ENCODE measurements at regions not wholly inside any gene's neighbourhood (a gene's known extent, or its start where the extent isn't known, plus 50 kb on each side); places are given as distances from the start of the nearest gene placed in this dataset.
"Not testable (repeated sequence)": the region's sequence is repeated elsewhere in the genome, so short reads cannot be mapped to it uniquely, and the experiment has no call there.

DNA sequence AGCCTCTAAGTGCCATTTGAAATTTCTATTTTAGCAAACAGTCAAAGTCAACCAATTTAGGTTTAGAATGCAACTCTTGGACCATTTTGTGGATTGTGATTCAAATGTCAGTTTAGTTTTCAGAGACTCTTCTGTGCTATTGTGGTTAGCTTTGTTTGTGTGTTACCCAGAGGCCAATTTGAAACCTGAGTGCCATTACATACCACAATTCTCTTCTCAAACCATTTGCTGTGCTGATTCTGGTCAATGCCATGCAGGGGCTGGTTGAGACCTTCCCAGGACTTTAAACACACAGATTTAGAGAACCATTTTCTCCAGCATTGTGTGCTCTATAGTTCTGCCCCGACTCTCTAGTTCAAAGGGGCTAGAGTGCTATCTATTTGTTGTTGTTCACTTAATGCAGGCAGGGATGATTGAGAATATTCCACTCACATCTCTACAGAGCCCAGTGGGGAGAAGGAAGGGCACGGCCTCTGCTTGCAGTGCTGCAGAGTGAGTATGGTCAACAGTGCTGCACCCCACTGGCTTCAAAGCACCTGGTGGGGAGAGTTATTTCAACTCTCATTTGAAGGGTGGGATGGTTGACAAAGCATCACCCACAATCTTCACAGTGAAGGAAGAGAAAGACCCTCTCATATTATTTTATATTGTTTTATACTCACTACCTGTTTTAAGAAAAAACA is 738.2 kb downstream of the COL12A1 start:
- DNase-seq, result no peak

DNA sequence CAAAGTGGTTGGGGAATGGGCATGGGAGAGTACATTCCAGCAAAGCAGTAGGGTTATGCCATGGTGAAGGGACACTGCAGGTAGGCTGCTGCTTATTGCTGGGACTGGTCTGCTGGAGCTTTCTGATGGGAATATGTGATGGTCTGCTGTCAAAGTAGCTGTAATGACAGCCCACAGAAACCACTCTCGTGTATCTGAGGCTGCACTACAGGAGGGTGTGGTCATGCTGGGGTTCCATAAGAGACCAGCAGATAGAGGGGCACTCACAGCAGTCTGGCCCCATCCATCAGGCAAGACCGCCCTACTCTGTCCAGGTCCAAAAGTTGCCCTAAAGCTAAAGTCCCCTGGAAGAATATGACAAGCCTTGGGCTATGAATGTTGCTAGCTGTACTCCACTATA is 739.3 kb downstream of the COL12A1 start:
- DNase-seq, result no peak

DNA sequence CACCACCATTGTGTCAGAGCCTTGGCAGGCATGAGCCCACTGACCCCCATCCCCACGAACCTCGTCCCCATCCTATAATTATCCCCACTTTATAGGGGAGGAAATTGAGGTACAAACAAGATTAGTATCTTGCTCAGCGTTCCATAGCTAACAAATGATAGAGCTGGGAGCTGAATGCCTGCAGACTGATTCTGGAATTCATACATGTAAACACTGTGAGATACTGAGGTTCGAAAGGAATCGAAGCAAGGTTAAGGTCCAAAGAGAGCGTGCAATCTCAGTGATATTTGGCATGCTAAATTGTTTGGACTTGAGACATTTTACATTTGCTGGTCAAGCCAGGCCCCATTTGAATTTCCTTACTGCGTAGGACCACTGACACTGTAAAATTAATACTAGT is 746.6 kb downstream of the COL12A1 start:
- DNase-seq, result no peak

DNA sequence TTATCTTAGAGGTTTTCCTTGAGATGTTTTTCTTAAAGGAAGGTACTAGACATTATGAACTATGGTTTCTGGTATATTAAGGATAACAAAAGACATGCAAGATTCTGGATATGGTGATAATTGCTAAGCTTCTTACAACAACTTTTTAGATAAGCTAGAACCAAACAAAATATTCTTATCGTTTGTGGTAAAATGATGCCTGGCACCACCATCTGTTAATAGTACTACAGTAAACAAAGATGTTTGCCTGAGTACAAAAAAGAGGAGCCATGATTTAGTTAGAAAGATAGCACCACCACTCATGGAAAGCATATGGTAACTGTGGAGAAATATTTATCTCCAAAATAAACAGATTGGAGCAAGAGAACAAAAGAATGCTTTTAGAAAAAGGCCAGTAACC is 747.3 kb downstream of the COL12A1 start:
- no peak for DNase-seq

DNA sequence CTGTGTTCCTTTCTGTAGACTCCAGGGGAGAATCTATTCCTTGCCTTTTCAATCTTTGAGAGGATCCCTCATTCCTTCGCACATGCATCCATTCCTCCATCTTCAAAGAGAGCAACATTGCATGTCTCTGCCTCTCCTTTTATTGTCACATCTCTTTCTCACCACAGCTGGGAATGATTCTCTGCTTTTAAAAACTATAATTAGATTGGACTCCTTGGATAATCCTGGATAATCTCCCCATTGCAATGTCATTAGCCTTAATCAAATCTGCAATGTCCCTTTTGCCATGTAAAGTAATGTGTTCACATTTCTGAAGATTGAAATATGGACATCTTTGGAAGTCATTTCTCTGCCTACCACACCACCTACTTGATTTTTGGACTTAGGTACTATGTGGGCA is 750.1 kb downstream of the COL12A1 start:
- DNase-seq, result no peak

DNA sequence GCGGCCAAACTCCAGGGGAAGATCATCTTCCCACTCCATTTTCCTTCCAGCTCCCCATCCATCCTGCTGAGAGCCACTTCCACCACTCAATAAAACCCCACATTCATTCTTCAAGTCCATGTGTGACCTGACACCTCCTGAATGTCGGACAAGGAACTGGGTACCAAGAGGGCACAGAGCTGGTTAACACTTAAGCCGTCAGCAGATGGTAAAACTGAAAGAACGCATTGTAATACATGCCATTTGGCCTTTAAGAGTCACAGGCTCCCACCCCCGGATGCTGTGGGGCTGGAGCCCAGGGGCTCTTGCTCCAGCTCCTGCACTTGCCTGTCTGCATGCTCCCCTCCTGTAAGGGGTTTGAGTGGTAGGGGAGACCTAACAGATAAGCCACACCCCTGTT is 753.9 kb downstream of the COL12A1 start:
- no peak for DNase-seq

DNA sequence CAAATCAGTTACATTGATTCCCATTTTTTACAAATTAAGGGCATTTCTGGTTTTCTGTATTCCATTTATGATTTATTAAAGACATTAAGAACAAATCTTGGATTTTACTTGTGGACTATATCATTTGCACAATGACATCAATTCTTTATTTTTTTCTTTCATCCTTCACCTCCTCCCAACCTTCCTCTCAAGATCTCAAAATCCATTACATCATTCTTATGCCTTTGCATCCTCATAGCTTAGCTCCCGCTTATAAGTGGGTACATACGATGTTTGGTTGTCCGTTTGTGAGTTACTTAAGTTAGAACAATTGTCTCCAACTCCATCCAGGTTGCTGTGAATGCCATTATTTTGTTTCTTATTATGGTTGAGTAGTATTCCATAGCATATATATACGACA is 752.8 kb downstream of the CD109 start:
- no peak for DNase-seq

DNA sequence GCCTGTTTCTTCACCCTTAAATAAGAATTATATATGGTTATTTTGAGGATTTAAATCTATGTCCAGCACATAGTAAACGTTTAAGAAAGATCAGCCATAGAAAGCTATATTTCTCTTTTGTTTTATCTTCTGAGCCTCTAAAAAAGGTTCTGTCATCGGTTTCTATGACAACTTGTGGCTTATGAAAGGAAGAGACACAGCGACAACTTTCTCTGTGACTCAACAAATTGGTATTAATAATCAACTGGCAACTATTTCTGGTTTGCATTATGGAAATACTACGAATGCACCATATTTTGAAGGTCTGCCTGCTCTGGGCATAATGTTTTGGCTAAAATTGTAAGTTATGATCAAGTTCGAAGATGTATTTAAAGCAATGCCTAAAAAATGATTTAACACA is 751.0 kb downstream of the CD109 start:
- no peak for DNase-seq

DNA sequence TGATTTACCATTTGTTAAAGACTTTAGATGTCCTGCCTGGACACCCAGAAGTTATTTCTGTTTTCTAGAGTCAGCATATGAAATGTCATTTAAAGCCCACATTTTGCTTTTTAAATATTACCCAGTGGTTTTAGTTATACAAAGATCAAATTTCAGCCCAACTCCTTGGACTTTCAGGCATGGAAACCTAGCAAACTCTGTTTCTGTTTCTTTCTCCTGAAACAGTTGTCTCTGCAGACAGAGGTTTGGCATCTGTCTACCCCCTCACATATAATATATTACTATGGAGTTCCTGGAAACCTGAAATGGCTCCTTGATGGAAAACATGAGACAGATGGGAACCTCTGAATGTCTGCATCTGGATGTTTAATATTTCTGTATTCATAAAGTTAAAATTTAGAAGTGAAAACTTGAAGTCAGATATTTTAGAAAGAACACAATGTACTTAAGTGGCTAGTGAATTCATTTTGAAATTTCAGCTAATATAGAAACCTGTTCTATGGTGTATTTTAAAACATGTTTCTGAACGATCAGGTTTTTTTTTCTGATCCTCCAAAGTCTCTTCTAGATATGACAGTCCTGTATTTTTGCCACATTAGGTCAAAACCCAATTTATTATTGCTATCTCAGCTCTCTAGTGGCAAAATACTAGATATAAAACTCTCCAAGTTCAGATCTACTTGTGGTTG is 743.3 kb downstream of the CD109 start:
- no peak for DNase-seq

DNA sequence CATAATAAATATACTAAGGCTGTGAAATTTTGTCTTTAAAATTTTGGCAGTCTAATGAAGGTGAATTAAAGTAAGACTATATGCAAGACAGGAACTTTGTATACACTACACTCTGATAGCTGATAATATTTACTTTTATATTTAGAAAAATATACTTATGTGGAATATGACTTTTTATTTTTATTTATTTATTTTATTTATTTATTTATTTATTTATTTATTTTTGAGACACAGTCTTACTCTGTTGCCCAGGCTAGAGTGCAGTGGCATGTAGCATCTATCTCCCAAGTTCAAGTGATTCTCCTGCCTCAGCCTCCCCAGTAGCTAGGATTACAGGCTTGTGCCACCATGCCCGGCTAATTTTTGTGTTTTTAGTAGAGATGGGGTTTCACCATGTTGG is 742.4 kb downstream of the CD109 start:
- DNase-seq, result not testable (repeated sequence)

DNA sequence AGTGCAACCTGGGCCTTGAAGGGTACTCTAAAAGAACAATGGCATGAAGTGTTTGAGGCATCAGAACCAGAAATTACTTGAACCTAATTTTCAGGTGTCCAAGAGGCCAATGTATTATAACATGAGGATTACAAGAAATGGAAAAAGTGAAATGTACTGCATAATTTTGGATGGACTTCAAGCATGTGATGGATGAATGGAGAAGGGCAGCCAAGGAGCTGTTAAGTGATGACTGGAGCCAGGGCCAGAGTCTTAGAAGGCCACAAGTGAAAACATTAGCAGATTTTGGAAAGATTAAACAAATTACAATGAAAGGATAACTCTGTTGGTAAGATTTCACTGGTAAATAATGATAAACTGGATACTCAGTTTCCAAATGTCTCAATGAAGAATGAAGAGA is 738.2 kb downstream of the CD109 start:
- DNase-seq, result no peak

DNA sequence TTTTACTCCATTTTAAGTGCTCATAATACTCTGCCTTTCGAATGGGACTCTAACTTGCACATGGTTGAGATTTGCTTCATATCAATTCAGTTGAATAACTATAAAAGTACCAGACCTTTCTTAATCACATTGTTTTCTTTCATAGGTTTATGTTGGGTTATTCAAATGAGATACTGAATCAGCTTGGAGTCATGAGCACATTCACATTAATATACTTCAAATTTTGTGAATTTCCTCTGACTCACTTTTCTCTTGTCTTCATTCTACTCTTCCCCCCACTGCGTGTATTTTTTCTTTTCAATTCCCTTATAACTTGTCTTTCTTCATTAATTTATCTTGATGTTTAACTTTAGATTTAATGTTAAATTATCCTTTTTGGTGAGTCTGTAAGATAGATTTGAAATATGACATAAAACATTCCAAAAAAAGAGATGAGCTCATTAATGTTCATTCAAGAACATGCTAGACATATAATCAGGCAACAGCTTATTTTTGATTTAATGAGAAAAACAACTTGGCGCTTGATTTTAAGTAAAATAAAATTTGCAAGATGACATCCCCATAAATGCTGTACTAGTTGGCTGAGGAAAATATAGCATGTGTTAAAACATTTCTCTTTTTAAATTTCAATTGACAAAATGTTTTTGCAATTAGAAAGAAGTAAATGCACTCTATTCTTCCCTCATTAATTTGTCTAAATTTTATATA is 736.0 kb downstream of the CD109 start:
- DNase-seq, result no peak

DNA sequence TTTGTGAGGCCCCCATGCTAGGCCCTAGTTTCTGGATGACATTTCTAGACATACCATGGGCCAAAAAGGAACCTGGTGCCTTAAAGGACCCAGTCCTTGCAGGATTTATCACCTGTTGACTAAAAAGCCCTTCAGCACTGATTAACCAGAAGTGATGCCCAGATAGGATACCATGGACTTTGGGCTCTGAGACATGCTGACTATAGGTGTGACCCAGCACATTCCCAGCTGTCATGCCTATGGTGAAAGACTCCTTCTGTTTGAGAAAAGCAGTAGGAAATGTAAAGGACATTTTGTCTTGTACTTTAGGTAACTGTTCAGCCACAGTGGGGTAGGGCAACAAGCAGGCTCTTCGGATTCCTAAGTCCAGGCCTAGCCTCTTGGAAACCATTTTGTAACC is 724.2 kb downstream of the CD109 start:
- DNase-seq, result no peak

DNA sequence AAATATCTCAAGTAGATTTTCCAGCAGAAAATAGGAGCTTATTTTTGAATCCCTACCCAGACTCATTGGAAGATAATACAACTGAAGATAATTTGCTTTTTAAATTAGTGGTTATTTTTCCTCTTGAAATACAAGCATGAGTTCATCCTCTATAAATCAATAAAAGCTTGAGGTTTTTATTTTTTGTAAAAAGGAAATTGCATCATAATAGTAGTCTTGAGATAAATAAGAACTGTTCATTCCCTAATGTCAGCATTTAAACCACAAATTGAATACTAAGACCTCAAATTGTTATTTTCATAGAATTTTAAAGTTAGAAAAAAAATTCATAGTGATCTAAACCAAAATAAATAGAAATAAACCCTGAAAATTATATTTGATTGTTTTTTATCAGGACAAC is 719.1 kb downstream of the CD109 start:
- no peak for DNase-seq

DNA sequence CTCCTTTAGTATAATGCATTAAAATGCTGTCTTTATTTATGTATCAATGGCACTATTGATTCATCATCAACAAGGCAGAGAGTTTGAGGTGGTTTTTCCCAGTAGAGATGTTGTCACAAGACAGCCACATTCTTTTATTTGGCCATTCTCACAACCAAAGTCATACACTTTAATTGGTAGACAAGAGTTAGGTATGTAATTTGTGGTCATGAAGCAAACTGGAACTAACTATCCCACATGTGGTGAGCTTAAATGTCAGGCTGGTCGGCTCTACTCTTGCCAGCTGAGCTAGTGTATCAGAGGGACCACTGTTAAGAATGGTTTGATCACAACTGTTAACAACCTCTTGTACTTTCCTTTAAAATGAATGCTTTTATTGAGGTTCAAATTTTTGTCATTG is 714.6 kb downstream of the CD109 start:
- no peak for DNase-seq

DNA sequence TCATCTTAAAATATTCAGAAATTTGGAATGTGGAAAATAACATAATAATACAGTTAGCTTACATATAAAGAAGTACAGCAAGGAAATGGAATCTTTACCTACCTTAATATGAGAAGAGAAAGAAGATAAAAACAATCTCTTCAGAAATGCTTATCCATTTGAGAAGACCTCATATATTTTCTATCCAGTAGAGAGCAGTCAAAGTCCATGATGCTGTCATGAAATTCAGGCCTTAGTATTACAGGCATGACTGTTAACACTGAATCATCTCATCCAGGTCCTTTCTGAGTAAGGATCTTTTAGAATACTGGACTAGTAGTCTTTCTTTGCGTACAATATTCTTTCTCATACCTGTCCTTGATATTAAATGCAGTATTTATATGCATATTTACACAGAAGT is 713.4 kb downstream of the CD109 start:
- no peak for DNase-seq

DNA sequence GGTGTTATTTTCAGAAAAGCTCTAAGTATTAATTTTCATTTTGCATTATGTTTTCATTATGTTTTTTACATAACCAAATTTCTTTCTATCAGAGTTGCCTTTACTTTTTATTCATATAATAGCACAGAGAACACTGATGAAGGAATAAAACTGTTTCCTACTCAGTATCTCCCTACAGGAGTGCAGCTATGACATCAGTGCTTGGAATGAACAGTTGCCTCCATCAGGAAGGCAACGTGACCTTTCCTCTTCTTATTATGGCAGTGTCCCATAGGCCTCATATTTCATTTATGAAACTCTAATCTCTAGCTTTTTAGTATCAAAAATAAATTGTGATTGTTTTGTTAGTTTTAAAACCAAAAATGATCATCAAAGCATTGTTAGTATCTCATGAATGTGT is 712.8 kb downstream of the CD109 start:
- DNase-seq, result no peak

DNA sequence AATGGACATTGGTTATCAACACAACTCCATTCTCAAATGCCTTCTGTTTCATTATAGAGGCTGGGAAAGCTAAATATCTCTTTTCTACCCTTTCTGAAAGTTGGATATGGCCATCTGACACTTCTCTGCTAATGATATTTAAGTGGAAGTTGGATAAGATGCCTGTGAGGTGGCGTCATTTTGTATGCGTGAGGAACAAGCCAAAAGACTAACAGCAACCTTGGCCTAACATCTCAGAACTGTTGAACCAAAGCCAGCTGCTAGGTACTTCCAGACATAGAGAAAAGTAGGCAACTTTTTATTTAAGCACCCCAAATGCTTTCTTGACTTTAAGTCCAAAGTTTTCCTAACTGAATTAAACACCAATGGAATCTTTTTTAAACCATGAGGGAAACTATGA is 708.4 kb downstream of the CD109 start:
- DNase-seq, result no peak

DNA sequence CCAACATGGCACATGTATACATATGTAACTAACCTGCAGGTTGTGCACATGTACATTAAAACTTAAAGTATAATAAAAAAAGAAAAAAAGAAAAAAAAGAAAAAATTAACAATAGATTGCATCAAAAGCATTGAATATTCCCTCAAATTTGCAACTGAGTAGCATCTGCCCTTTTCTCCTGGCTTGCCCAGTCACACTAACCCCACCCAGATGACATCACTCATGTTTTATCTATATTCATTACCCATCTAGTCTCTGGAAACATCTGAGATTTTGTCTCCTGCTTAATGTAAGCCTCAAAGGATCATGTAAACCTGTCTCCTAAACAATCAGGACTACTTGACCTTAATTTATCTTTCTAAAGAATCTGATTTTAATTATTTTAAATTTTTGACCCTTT is 706.8 kb downstream of the CD109 start:
- no peak for DNase-seq

DNA sequence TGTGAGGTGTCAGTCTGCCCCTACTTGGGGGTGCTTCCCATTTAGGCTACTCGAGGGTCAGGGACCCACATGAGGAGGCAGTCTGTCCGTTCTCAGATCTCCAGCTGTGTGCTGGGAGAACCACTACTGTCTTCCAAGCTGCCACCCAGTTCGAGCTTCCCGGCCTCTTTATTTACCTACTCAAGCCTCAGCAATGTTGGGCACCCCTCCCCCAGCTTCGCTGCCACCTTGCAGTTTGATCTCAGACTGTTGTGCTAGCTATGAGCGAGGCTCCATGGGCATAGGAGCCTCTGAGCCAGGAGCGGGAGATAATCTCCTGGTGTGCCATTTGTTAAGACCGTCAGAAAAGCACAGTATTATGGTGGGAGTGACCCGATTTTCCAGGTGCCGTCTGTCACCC is 682.4 kb downstream of the CD109 start:
- DNase-seq, result not testable (repeated sequence)

DNA sequence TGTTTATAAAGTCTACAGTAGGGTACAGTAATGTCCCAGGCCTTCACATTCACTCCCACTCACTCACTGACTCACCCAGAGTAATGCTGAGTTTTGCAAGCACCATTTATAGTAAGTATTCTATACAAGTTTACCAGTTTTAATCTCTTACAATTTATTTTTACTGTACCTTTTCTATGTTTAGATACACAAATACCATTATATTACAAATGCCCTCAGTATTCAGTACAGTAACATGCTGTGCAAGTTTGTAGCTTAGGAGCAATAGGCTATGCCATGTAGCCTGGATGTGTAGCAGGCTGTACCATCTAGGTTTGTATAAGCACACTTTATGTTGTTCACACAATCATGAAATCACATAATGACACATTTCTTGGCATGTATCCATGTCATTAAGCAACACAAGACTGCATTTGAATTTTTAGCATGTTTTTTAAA is 673.6 kb downstream of the CD109 start:
- no peak for DNase-seq

DNA sequence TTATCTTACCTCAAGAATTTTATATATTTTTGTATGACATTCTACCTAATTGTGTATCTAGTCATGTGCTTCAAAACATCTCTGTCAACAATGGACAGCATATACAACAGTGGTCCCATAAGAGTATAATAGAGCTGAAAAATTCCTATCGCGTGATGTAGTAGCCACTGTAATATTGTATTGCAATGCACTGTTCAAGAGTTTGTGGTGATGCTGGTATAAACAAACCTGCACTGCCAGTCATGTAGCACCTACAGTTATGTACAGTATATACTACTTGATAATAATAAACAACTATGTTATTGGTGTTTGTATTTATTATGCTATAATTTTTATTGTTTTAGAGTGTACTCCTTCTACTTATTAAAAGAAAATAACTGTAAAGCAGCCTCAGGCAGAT is 672.7 kb downstream of the CD109 start:
- DNase-seq, result no peak

DNA sequence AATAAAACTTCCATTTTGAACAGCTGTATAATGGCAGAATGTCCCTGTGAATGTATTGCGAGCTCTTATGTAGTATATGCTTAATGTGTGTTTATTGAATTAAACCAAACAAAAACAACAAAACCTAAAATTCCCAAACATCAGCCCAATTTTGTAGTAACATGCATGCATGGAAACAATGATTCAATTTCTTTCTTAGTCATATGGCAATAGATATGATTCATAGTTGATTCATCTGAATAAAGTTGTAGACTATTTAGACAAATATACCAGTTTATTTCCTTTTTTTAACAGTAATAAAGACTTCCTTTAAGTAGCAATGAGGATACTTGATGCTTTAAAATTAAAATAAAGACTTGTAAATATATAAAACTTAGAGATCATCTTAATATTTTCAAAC is 670.6 kb downstream of the CD109 start:
- no peak for DNase-seq

DNA sequence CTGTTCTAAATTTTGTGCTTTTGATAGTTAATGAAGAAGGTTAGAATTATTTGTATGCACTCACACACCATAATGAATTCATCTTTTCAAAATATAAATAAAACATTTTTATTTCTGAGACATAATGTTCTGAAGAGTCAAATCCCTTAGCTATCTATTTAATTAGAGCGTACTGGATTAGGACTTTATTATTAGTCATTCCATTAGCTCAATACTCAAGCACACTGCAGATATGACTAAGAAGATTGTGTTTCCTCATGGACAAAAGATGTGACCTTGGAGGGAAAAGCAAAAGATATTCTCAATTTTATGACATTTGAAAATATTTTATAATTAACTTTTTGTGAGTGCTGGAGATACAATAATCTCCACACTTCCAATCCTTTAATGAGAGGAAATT is 666.4 kb downstream of the CD109 start:
- DNase-seq, result no peak
